GM18499 (cell line): ENCODE measurements at regions not wholly inside any gene's neighbourhood (a gene's known extent, or its start where the extent isn't known, plus 50 kb on each side); places are given as distances from the start of the nearest gene placed in this dataset.
"Not testable (repeated sequence)": the region's sequence is repeated elsewhere in the genome, so short reads cannot be mapped to it uniquely, and the experiment has no call there.

ENCODE experiments used
- ATAC-seq: cut with Tn5 transposase; IDR thresholded peaks from one replicate; pipeline ENCODE4 v1.9.1; 2021; ENCODE audit warnings: moderate number of reproducible peaks; ENCODE audit not compliant: insufficient read depth, unreplicated experiment

DNA sequence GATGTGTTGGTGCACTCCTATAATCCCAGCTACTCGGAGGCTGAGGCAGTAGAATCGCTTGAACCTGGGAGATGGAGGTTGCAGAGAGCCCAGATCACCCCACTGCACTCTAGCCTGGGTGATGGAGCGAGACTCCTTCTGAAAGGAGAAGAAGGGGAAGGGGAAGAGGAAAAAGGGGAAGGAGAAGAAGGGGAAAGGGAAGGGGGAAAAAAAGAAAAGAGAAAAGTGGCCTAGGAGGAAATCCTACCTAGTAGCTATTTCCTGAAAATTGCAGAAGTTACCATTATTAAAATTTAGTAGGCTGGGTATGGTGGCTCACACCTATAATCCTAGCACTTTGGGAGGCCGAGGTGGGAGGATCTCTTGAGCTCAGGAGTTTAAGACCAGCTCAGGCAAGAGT is 67.4 kb downstream of the ARRDC3 start:
- ATAC-seq = no peak

GRCh38 chr5:91313757-91314673 is 69.1 kb downstream of the ARRDC3 start:
- peak; percentile 63 for ATAC-seq

DNA sequence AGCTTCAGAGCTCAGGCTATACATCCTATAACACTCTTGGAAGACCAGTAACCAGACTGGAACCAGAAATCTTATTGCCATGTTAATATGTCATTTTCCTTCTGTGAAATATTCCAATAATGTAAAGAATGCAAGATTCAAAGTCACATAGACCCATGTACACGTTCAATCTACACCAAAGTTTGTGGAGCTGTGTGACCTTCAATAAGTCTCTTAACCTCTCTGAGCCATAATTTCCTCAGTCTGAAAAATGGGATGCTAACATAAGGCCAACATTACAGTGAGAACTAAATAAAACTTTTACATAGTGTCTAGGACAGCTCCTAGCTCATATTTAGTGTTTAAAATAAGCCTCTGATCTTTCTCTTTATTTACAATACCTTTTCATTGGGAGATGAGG is 70.4 kb downstream of the ARRDC3 start:
- no peak for ATAC-seq

- peak; percentile 81 for ATAC-seq
Observed at GRCh38 chr5:91311697-91312501, 71.2 kb downstream of the ARRDC3 start.

GRCh38 chr5:91311168-91311696 is 71.9 kb downstream of the ARRDC3 start:
- no peak for ATAC-seq

GRCh38 chr5:91308157-91308556 is 75.0 kb downstream of the ARRDC3 start:
- not testable (repeated sequence) for ATAC-seq

- ATAC-seq = no peak
Observed at GRCh38 chr5:91307048-91307447, 76.1 kb downstream of the ARRDC3 start.

GRCh38 chr5:91306497-91306896 is 76.6 kb downstream of the ARRDC3 start:
- ATAC-seq = no peak

DNA sequence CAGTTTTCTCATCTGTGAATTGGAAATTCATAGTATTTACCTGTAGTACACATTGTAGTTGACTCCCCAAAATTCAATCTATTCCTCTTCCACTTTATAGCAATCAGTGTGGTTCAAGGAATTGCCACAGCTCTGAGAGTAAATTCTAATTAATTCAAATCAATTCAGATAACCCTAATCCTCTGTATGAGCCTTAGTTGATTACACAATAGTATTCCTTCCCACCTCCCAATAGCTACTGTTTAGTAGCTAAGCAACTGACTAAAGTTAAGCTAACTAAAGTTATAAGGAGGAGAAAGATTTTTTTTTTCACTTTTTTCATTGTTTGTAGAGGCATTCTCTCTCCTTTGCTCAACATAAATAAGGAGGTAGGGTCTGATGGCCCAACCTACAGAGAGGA is 77.5 kb downstream of the ARRDC3 start:
- ATAC-seq = no peak

DNA sequence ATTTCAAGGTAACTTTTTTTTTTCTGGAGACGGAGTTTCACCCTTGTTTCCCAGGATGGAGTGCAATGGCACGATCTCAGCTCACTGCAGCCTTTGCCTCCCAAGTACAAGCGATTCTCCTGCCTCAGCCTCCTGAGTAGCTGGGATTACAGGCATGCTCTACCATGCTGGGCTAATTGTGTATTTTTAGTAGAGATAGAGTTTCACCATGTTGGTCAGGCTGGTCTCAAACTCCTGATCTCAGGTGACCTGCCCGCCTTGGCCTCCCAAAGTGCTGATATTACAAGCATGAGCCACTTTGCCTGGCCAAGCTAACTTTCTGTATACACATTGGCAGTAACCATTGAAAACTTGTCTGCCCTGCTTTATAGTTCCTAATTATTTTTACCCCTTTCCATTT is 79.1 kb downstream of the ARRDC3 start:
- not testable (repeated sequence) for ATAC-seq

DNA sequence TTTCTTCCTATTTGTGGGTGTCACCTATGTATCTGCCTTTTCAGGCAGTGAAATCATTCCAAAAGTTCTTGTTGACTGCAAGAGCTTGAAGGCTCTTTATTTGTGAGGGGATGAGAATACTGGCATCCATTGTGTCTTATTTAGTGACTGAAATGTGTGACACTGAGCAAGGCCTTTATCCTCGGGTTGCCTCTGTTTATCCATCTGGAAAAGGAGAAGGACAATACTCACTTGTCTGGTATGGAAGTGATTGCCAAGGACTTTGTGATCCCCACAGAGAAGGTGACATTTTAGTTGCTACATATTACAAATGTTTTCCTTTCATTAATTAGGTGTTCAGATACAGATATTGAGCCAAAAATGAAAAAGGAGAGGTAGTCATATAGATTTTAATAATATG is 80.2 kb downstream of the ARRDC3 start:
- no peak for ATAC-seq

- ATAC-seq = no peak
Observed at GRCh38 chr5:91302305-91302704, 80.8 kb downstream of the ARRDC3 start.

DNA sequence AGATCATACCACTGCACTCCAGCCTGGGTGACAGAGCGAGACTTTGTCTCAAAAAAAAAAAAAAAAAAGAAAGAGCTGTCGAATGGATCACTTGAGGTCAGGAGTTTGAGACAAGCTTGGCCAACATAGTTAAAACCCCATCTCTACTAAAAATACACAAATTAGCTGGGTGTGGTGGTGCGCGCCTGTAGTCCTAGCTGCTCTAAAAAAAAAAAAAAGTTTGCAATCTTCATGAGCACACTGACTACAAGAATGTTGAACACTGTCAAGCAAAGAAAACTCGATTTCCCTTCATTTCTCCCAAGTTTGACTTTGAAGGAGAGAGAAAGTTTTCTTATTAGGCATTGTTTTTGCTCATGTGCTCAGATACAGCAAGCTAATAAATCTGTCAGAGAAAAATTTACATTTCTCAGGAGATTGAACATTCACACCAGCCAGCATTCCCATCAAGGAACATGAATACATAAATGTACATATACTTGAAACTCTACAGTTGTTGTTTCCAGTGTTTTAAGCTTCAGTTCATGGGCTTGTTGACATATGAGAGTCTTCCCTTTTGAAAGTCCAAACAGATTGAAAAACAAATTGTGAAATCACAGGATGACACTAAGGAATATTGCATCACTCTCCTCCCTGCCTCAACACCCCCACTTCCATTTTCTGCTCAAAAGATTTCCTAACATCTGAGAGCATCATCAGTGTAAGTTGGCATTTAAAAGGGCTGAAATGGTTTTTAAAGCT is 81.8 kb downstream of the ARRDC3 start:
- ATAC-seq = no peak

DNA sequence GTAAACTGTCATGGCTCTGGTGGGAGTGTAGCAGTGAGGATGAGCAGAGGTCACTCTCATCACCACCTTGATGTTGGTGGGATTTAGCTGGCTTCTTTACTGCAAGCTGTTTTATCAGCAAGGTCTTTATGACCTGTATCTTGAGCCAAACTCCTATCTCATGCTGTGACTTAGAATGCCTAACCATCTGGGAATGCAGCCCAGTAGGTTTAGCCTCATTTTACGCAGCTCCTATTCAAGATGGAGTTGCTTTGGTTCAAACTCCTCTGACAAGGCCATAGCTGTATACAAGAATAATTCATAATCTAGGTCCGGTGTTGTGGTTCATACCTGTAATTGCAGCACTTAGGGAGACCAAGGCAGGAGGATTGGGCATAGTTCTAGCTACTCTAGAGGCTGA is 85.1 kb downstream of the ARRDC3 start:
- no peak for ATAC-seq

DNA sequence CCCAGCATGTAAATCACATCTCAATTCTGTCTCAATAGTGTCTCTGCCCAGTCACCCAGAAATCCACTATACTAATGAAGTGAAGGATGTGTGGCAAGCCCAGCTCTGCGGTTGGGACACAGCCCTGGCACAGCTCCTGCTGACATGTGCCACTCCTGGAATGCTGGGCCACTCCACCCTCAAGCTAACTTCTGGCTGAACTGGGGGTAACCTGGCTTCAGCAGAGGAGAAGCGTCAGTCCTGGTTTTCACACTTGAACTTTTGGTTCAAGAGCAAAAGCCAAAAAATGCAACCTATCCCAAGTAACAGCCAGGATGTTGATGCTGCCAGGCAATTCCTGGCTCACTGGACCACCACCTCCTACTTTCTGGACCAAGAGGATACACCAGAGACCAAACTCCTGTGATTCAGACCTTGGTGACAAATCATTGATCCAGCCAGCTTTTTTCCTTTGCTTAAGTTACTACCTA is 86.4 kb downstream of the ARRDC3 start:
- ATAC-seq = no peak

DNA sequence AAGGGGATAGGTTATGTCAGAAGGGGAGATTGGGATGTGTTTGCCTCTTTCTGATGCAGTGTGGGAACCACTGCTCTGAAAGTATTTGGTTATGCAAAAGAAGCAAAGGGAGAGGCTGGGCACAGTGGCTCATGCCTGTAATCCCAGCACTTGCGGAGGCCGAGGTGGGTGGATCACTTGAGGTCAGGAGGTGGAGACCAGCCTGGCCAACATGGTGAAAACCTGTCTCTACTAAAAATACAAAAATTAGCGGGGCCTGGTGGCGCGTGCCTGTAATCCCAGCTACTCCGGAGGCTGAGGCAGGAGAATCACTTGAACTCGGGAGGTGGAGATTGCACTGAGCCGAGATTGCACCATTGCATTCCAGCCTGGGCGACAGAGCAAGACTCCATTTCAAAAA is 87.0 kb downstream of the ARRDC3 start:
- not testable (repeated sequence) for ATAC-seq

DNA sequence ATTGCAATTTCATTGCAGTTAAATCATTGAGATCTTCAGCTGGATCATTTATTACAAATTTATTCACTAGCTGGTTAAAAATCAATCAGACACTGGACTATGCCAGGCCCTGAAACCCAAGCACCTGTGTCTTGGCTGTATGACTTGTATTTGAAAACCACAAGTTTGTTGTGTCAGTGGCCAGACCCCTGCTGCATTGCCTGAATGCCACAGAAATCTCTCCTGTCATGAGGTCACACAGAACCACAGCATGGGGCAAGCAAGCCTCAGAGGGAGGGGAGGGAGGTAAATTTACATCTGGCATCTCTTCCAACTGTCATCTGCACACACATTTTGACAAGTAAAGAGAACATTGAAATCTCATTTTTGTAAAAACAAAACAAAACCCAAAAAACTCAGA is 90.0 kb downstream of the ARRDC3 start:
- ATAC-seq = peak; percentile 95

DNA sequence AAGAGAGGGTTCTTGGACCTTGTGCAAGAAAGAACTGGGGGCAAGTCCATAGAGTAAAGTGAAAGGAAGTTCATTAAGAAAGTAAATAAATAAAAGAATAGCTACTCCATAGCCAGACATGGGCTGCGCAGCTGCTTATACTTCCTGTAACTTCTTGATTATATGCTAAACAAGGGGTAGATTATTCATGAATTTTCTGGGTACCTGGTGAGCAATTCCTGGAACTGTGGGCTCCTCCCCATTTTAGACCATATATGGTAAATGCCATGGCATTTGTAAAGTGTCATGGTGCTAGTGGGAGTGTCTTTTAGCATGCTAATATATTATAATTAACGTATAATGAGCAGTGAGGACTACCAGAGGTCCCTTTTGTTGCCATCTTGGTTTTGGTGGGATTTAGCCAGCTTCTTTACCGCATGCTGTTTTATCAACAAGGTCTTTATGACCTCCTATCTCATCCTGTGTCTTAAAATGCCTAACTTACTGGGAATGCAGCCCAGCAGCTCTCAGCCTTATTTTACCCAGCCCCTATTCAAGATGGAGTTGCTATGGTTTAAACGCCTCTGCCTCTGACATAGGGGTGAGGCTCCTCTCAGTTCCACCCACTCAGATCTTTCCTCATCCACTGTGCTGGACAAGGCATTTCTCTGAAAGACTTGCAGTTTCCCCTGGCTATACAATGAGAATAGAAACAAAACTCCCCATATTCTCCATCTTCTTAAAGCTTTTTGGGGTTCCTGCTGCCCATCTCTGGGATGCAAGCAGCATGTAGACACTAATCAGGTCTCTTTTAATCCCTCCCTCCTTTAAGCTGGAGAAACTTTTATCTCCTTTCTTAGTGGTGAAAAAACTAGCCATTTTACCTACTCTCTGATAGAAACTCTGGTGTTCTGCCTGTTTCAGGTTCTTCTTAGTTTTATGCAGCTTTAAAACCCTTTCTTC is 91.2 kb downstream of the ARRDC3 start:
- no peak for ATAC-seq
